Central memory CD8-positive, alpha-beta T cell (primary cell): ENCODE measurements at regions not wholly inside any gene's neighbourhood (a gene's known extent, or its start where the extent isn't known, plus 50 kb on each side); places are given as distances from the start of the nearest gene placed in this dataset.

ENCODE experiments used
- ATAC-seq: fragments of 150-1000 bp; cut with Tn5 transposase; replicated peaks from 2 replicates; pipeline ENCODE4 v1.10.0; 2022; ENCODE audit warnings: mild to moderate bottlenecking, moderate FRiP score, moderate number of reproducible peaks; ENCODE audit not compliant: poor library complexity, severe bottlenecking; ENCODE audit errors: extremely low read depth
- DNase-seq, 2 donors: peaks; one replicate each; pipeline ENCODE4 v3.0.0; 2021; ENCODE audit warnings: low spot score in 2 of 2
- H3K27ac Mint-ChIP-seq: one replicate; pipeline ENCODE4 v1.8.0; 2022; ENCODE audit warnings: low read depth, mild to moderate bottlenecking, moderate library complexity, mixed read lengths
- H3K27me3 Mint-ChIP-seq: one replicate; pipeline ENCODE4 v1.8.0; 2022; ENCODE audit warnings: mixed read lengths
- H3K36me3 Mint-ChIP-seq: one replicate; pipeline ENCODE4 v1.8.0; 2022; ENCODE audit warnings: mild to moderate bottlenecking, moderate library complexity, mixed read lengths; ENCODE audit not compliant: insufficient read depth
- H3K4me1 Mint-ChIP-seq: one replicate; pipeline ENCODE4 v1.8.0; 2022; ENCODE audit warnings: mixed read lengths
- H3K4me3 Mint-ChIP-seq: one replicate; pipeline ENCODE4 v1.8.0; 2022; ENCODE audit warnings: mild to moderate bottlenecking, moderate library complexity, mixed read lengths
- H3K9me3 Mint-ChIP-seq: one replicate; pipeline ENCODE4 v1.8.0; 2022; ENCODE audit warnings: mixed read lengths

- Mint-ChIP-seq H3K27me3 (peaks cover 49% of the 10 kb centered on the region), H3K9me3 (no peaks in the 10 kb centered on the region), H3K4me3 (no peak overlapping the region), H3K36me3 (peaks cover 2% of the 10 kb centered on the region), H3K4me1 (no peaks in the 10 kb centered on the region), H3K27ac (no peak overlapping the region)
- ATAC-seq = no peak
- no peak for DNase-seq
These were observed 131.4 kb upstream of the FOXF1 start for GRCh38 chr16:86378831-86379504.

GRCh38 chr16:86379505-86379846 is 130.9 kb upstream of the FOXF1 start:
- DNase-seq (no peak), ATAC-seq (no peak)

GRCh38 chr16:86380030-86380429 is 130.3 kb upstream of the FOXF1 start:
- H3K4me3 Mint-ChIP-seq = no peak overlapping the region
- H3K9me3 Mint-ChIP-seq = no peaks in the 10 kb centered on the region
- H3K36me3 Mint-ChIP-seq = peaks cover 2% of the 10 kb centered on the region
- H3K4me1 Mint-ChIP-seq = no peaks in the 10 kb centered on the region
- H3K27me3 Mint-ChIP-seq = peaks cover 46% of the 10 kb centered on the region
- DNase-seq (no peak), ATAC-seq (no peak)
- H3K27ac Mint-ChIP-seq = no peak overlapping the region

More at GRCh38 chr16:86379505-86379846, 130.9 kb upstream of the FOXF1 start:
- Mint-ChIP-seq H3K36me3 (peaks cover 2% of the 10 kb centered on the region), H3K9me3 (no peaks in the 10 kb centered on the region), H3K27ac (no peak overlapping the region), H3K27me3 (peaks cover 48% of the 10 kb centered on the region), H3K4me1 (no peaks in the 10 kb centered on the region), H3K4me3 (no peak overlapping the region)

- no peaks in the 10 kb centered on the region for H3K36me3 Mint-ChIP-seq
These were observed 128.8 kb upstream of the FOXF1 start for GRCh38 chr16:86381491-86381890.

GRCh38 chr16:86382067-86382773 is 128.1 kb upstream of the FOXF1 start:
- DNase-seq = no peak
- H3K4me3 Mint-ChIP-seq = no peak overlapping the region

More at GRCh38 chr16:86381491-86381890, 128.8 kb upstream of the FOXF1 start:
- Mint-ChIP-seq H3K4me1 (no peaks in the 10 kb centered on the region), H3K9me3 (no peaks in the 10 kb centered on the region), H3K27me3 (peaks cover 49% of the 10 kb centered on the region), H3K27ac (no peak overlapping the region), H3K4me3 (no peak overlapping the region)
- DNase-seq = no peak
- ATAC-seq = no peak

GRCh38 chr16:86382774-86383407 is 127.4 kb upstream of the FOXF1 start:
- no peak for DNase-seq
- no peaks in the 10 kb centered on the region for H3K36me3 Mint-ChIP-seq
- H3K4me1 Mint-ChIP-seq = no peaks in the 10 kb centered on the region
- H3K4me3 Mint-ChIP-seq = no peak overlapping the region
- H3K9me3 Mint-ChIP-seq = no peaks in the 10 kb centered on the region
- ATAC-seq = no peak
- no peak overlapping the region for H3K27ac Mint-ChIP-seq
- H3K27me3 Mint-ChIP-seq = peaks cover 56% of the 10 kb centered on the region

More at GRCh38 chr16:86382067-86382773, 128.1 kb upstream of the FOXF1 start:
- no peaks in the 10 kb centered on the region for H3K36me3 Mint-ChIP-seq
- H3K9me3 Mint-ChIP-seq = no peaks in the 10 kb centered on the region
- H3K27me3 Mint-ChIP-seq = peaks cover 50% of the 10 kb centered on the region
- ATAC-seq = no peak
- H3K4me1 Mint-ChIP-seq = no peaks in the 10 kb centered on the region
- H3K27ac Mint-ChIP-seq = no peak overlapping the region

GRCh38 chr16:86383488-86384262 is 126.7 kb upstream of the FOXF1 start:
- H3K4me1 Mint-ChIP-seq = no peaks in the 10 kb centered on the region
- H3K27ac Mint-ChIP-seq = no peak overlapping the region
- H3K4me3 Mint-ChIP-seq = no peak overlapping the region
- no peaks in the 10 kb centered on the region for H3K36me3 Mint-ChIP-seq
- DNase-seq (no peak), ATAC-seq (no peak)
- peaks cover 61% of the 10 kb centered on the region for H3K27me3 Mint-ChIP-seq
- no peaks in the 10 kb centered on the region for H3K9me3 Mint-ChIP-seq

- Mint-ChIP-seq H3K36me3 (no peaks in the 10 kb centered on the region), H3K9me3 (no peaks in the 10 kb centered on the region), H3K4me1 (no peaks in the 10 kb centered on the region), H3K27me3 (peaks cover 61% of the 10 kb centered on the region), H3K27ac (no peak overlapping the region), H3K4me3 (no peak overlapping the region)
- no peak for DNase-seq
- ATAC-seq = no peak
These were observed 126.1 kb upstream of the FOXF1 start for GRCh38 chr16:86384263-86384649.

GRCh38 chr16:86384980-86385379 is 125.3 kb upstream of the FOXF1 start:
- no peak for DNase-seq
- Mint-ChIP-seq H3K36me3 (no peaks in the 10 kb centered on the region), H3K27ac (no peak overlapping the region), H3K27me3 (peaks cover 61% of the 10 kb centered on the region), H3K9me3 (no peaks in the 10 kb centered on the region), H3K4me1 (no peaks in the 10 kb centered on the region), H3K4me3 (no peak overlapping the region)
- no peak for ATAC-seq

GRCh38 chr16:86387468-86388440 is 122.6 kb upstream of the FOXF1 start:
- DNase-seq = no peak
- Mint-ChIP-seq H3K4me3 (no peak overlapping the region), H3K27me3 (peaks cover 42% of the 10 kb centered on the region)

GRCh38 chr16:86388976-86389375 is 121.4 kb upstream of the FOXF1 start:
- Mint-ChIP-seq H3K27me3 (peaks cover 30% of the 10 kb centered on the region), H3K27ac (no peak overlapping the region), H3K4me1 (no peaks in the 10 kb centered on the region), H3K4me3 (no peak overlapping the region), H3K36me3 (no peaks in the 10 kb centered on the region), H3K9me3 (no peaks in the 10 kb centered on the region)
- ATAC-seq = no peak
- DNase-seq = no peak

More at GRCh38 chr16:86387468-86388440, 122.6 kb upstream of the FOXF1 start:
- no peak for ATAC-seq
- Mint-ChIP-seq H3K36me3 (no peaks in the 10 kb centered on the region), H3K4me1 (no peaks in the 10 kb centered on the region), H3K27ac (peak overlapping the region; percentile 45), H3K9me3 (no peaks in the 10 kb centered on the region)
